ENCODE measurements at regions not wholly inside any gene's neighbourhood (a gene's known extent, or its start where the extent isn't known, plus 50 kb on each side); places are given as distances from the start of the nearest gene placed in this dataset.

GRCh38 chr15:62641825-62642224 lies 400.7 kb upstream of the TPM1 start:
- TF ChIP-seq TAF1 (IDR thresholded peaks at IDR 0.05; ENCODE audit: low read depth) (no peak), EP300 (conservative IDR thresholded peaks at IDR 0.05; ENCODE audit: poor library complexity, severe bottlenecking) (no peak), CTCF (IDR thresholded peaks at IDR 0.05; ENCODE audit: poor library complexity, severe bottlenecking) (no peak), RAD21 (conservative IDR thresholded peaks at IDR 0.05) (no peak)
